Tibial nerve (tissue), 4 donors: ENCODE measurements at regions not wholly inside any gene's neighbourhood (a gene's known extent, or its start where the extent isn't known, plus 50 kb on each side); places are given as distances from the start of the nearest gene placed in this dataset.

ENCODE experiments used
- DNase-seq, 2 donors: peaks; one replicate each; pipeline ENCODE4 v3.0.0-alpha.2; 2019; ENCODE audit warnings: low spot score in 2 of 2
- H3K27ac ChIP-seq, 4 donors: fragments of 200-600 bp; sonication (generic) in 3 of 4; one replicate each; pipeline ENCODE4 v1.5.1; 2017 to 2019; ENCODE audit warnings: mild to moderate bottlenecking in 1 of 4
- H3K27me3 ChIP-seq, 2 donors: fragments of 200-600 bp; sonication (generic) in 1 of 2; one replicate each; pipeline versions ENCODE4 v1.5.1 to v1.6.0; 2017 to 2019
- H3K36me3 ChIP-seq, 3 donors: fragments of 200-600 bp; sonication (generic); one replicate each; pipeline ENCODE4 v1.5.1; 2018 to 2019
- H3K4me1 ChIP-seq, 4 donors: fragments of 200-600 bp; sonication (generic) in 3 of 4; one replicate each; pipeline ENCODE4 v1.5.1; 2017 to 2019
- H3K4me3 ChIP-seq, 4 donors: fragments of 200-600 bp; sonication (generic) in 3 of 4; one replicate each; pipeline ENCODE4 v1.5.1; 2017 to 2019; ENCODE audit warnings: mild to moderate bottlenecking in 1 of 4, moderate library complexity in 1 of 4
- H3K9me3 ChIP-seq, 4 donors: fragments of 200-600 bp; sonication (generic) in 3 of 4; one replicate each; pipeline ENCODE4 v1.5.1; 2017 to 2019
- EP300 ChIP-seq, 2 donors: sonication (generic); formaldehyde crosslinking; IDR thresholded peaks; one replicate each; pipeline ENCODE4 v1.6.1; 2017; ENCODE audit warnings: antibody characterized with exemption in 2 of 2, mild to moderate bottlenecking in 1 of 2
- POLR2A ChIP-seq, 2 donors: fragments of 450-650 bp; IDR thresholded peaks; one replicate each; pipeline ENCODE4 v1.6.1; 2017; ENCODE audit warnings: antibody characterized with exemption in 2 of 2, mild to moderate bottlenecking in 2 of 2, moderate library complexity in 2 of 2
- WGBS, 2 donors: methylation state at CpG; one replicate each; pipeline ENCODE4 v1.1.5; 2018; 5-methylcytosine and 5-hydroxymethylcytosine counted together
- TF ChIP-seq, protein P1 (sequence below), 5 experiments: fragments of 200-600 bp in 3 of 5; fragments of 450-650 bp in 2 of 5; sonication (generic) in 3 of 5; IDR thresholded peaks; one replicate each; pipeline ENCODE4 v1.5.1; 2016 to 2019; ENCODE audit warnings: antibody characterized with exemption in 5 of 5, mild to moderate bottlenecking in 3 of 5, moderate library complexity in 2 of 5

DNA sequence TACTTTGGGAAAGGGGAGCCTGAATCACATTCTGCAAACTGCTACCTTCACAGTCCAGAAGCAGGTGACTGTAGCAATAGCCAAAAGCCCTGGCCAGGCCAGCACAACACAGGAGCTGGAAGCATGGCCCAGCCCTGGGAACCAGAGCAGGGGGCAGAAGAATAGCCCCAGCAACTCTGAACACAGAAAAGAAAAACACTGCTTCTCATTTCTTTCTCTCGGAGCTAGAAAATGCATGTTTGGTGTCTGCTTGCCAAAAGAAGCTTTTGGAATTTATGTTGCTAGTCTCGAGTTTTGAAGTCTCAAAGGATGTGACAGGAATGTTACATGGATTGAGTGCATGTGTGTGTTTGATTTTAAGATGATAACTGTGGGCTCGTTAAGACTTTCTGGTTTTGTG, 79.8 kb upstream of the SCAF8 start:
- Histone ChIP-seq H3K27me3 (no peaks in the 10 kb centered on the region), H3K4me1 (peaks cover 0 to 8% (median 0%) of the 10 kb centered on the region in 4 donors), H3K36me3 (no peaks in the 10 kb centered on the region), H3K27ac (peak overlapping the region in 2 of 4 donors; percentile 34 to 56), H3K9me3 (no peaks in the 10 kb centered on the region), H3K4me3 (no peak overlapping the region)
- 26 to 31% methylated on average over 3 of the region's 3 CpGs for WGBS, 2 donors
- TF ChIP-seq POLR2A (IDR thresholded peaks at IDR 0.05) (no peak), EP300 (IDR thresholded peaks at IDR 0.05) (no peak)
- TF ChIP-seq, protein P1, sequence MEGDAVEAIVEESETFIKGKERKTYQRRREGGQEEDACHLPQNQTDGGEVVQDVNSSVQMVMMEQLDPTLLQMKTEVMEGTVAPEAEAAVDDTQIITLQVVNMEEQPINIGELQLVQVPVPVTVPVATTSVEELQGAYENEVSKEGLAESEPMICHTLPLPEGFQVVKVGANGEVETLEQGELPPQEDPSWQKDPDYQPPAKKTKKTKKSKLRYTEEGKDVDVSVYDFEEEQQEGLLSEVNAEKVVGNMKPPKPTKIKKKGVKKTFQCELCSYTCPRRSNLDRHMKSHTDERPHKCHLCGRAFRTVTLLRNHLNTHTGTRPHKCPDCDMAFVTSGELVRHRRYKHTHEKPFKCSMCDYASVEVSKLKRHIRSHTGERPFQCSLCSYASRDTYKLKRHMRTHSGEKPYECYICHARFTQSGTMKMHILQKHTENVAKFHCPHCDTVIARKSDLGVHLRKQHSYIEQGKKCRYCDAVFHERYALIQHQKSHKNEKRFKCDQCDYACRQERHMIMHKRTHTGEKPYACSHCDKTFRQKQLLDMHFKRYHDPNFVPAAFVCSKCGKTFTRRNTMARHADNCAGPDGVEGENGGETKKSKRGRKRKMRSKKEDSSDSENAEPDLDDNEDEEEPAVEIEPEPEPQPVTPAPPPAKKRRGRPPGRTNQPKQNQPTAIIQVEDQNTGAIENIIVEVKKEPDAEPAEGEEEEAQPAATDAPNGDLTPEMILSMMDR (IDR thresholded peaks at IDR 0.05) = no peak
- no peak for DNase-seq

DNA sequence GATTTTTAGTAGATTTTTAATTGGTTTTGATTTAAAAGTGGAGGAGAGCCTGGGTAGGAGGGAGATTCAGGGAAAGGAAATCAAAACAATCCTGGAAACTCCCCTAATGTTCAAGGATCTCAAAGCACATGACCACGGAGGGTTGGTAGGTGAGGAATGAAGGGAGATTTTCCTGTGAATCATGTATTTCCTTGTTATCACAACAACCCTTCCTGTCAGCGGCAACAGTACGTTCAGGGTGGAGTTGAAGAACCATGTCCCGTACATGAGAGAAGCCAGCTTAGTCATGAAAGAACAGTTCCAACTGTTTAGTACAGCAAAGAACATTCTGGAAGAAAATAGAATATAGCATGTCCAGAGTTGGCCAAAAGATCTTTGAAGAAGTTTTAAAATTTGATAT, 79.4 kb upstream of the SCAF8 start:
- no peak overlapping the region for H3K4me3 ChIP-seq
- WGBS, 2 donors = 25 to 33% methylated on average over 4 of the region's 4 CpGs
- no peaks in the 10 kb centered on the region for H3K27me3 ChIP-seq
- H3K4me1 ChIP-seq = peaks cover 0 to 8% (median 0%) of the 10 kb centered on the region in 4 donors
- TF ChIP-seq, protein P1 (IDR thresholded peaks at IDR 0.05) = no peak
- TF ChIP-seq EP300 (IDR thresholded peaks at IDR 0.05) = peak; percentile 47 to 84
- no peak for DNase-seq
- H3K27ac ChIP-seq = peak overlapping the region in 2 of 4 donors; percentile 34 to 56
- H3K36me3 ChIP-seq = no peaks in the 10 kb centered on the region
- H3K9me3 ChIP-seq = no peaks in the 10 kb centered on the region

DNA sequence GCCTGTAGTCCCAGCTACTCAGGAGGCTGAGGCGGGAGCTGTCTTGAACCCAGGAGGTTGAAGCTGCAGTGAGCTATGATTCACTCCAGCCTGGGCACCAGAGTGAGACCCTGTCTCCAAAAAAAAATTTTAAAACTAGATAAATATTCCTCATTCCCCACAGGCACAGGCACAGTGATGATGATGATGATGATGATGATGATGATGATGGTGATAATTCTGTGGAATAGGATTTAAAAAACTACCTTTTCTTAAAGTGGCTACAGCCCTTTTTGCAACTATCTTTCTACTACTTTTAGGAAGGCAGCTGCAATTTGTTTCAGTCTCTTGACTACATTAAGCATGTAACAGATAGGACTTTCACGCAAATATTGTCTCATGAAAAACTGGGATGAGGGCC, 76.6 kb upstream of the SCAF8 start:
- no peak overlapping the region for H3K4me3 ChIP-seq
- no peak overlapping the region for H3K27ac ChIP-seq
- no peaks in the 10 kb centered on the region for H3K9me3 ChIP-seq
- no peaks in the 10 kb centered on the region for H3K27me3 ChIP-seq
- H3K36me3 ChIP-seq = no peaks in the 10 kb centered on the region
- TF ChIP-seq, protein P1 (IDR thresholded peaks at IDR 0.05) = no peak
- no peak for TF ChIP-seq POLR2A (IDR thresholded peaks at IDR 0.05)
- no peak for TF ChIP-seq EP300 (IDR thresholded peaks at IDR 0.05)
- DNase-seq = no peak
- peaks cover 0 to 8% (median 0%) of the 10 kb centered on the region in 4 donors for H3K4me1 ChIP-seq
- WGBS, 2 donors = 95 to 96% methylated on average over 2 of the region's 2 CpGs

DNA sequence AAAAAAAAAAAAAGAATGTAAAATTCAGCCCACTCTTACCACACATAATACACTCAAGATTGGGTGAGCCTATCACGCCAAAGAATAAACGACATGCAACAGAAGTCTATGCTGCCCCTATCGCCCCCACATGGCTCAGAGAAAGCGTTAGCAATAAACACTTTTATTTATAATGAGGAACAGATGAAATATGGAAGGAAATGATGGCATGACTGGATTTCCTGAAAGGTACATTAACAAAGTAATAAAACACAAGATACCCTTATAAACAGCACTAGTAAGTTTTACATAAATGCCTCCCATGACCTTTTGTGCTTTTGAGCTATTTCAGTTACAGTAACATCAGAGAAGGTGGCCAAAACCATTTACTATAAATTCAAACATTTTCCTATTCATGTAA, 71.4 kb upstream of the SCAF8 start:
- no peak for DNase-seq
- 44% methylated on average over 4 of the region's 4 CpGs for WGBS, 2 donors
- no peaks in the 10 kb centered on the region for H3K4me1 ChIP-seq
- no peaks in the 10 kb centered on the region for H3K27me3 ChIP-seq
- no peaks in the 10 kb centered on the region for H3K9me3 ChIP-seq
- H3K27ac ChIP-seq = no peak overlapping the region
- no peaks in the 10 kb centered on the region for H3K36me3 ChIP-seq
- TF ChIP-seq, protein P1 (IDR thresholded peaks at IDR 0.05) = no peak
- TF ChIP-seq POLR2A (IDR thresholded peaks at IDR 0.05) (no peak), EP300 (IDR thresholded peaks at IDR 0.05) (no peak)
- no peak overlapping the region for H3K4me3 ChIP-seq

DNA sequence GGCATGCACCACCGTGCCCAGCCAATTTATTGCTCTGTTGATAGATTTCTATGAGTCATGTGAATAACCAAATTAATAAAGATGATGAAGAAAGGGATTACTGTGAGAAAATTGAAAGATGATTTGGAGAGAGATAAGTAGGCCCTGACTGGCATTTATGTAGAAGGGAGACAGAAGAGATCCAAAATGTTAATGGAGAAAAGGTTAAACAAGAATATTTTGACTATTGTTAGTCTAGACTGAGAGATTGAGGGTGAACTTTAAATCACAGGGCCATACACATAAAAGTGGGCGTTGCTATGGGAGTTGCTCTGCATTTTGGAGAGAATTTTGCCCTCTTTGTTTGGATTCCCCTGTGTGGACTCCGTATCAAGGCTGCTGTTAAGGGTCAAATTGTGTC, 68.9 kb upstream of the SCAF8 start:
- no peak for TF ChIP-seq EP300 (IDR thresholded peaks at IDR 0.05)
- TF ChIP-seq, protein P1 (IDR thresholded peaks at IDR 0.05) = no peak
- TF ChIP-seq POLR2A (IDR thresholded peaks at IDR 0.05) = no peak
- Histone ChIP-seq H3K36me3 (no peaks in the 10 kb centered on the region), H3K9me3 (no peaks in the 10 kb centered on the region), H3K27me3 (no peaks in the 10 kb centered on the region), H3K4me3 (no peak overlapping the region), H3K27ac (no peak overlapping the region), H3K4me1 (no peaks in the 10 kb centered on the region)
- DNase-seq = no peak
- WGBS, 2 donors = 85 to 86% methylated on average over 3 of the region's 3 CpGs
